Transverse colon (tissue), 4 donors: ENCODE measurements at regions not wholly inside any gene's neighbourhood (a gene's known extent, or its start where the extent isn't known, plus 50 kb on each side); places are given as distances from the start of the nearest gene placed in this dataset.

ENCODE experiments used
- CTCF ChIP-seq, 5 experiments: fragments of 200-600 bp in 3 of 5; fragments of 450-650 bp in 2 of 5; sonication (generic) in 3 of 5; IDR thresholded peaks; 1 replicate in 2 of 5; 2 replicates in 3 of 5; pipeline ENCODE4 v1.5.1; 2016 to 2017; ENCODE audit warnings: antibody characterized with exemption in 5 of 5, inconsistent platforms in 3 of 5, mild to moderate bottlenecking in 2 of 5, moderate library complexity in 1 of 5
- EP300 ChIP-seq: sonication (generic); formaldehyde crosslinking; IDR thresholded peaks from one replicate; pipeline ENCODE4 v1.6.1; 2017; ENCODE audit warnings: antibody characterized with exemption, low read depth
- POLR2A ChIP-seq: fragments of 450-650 bp; IDR thresholded peaks from one replicate; pipeline ENCODE4 v1.6.1; 2016; ENCODE audit warnings: antibody characterized with exemption, mild to moderate bottlenecking, moderate library complexity
- POLR2AphosphoS5 ChIP-seq, 3 donors: sonication (generic); formaldehyde crosslinking; IDR thresholded peaks; one replicate each; pipeline ENCODE4 v1.6.1; 2016; ENCODE audit warnings: antibody characterized with exemption in 3 of 3

GRCh38 chr2:4501525-4501924 lies 798.1 kb downstream of the DCDC2C start:
- TF ChIP-seq POLR2AphosphoS5 (IDR thresholded peaks at IDR 0.05), result no peak
- TF ChIP-seq POLR2A, result no peak
- TF ChIP-seq CTCF (IDR thresholded peaks at IDR 0.05), result no peak
- TF ChIP-seq EP300, result no peak
